HEK293T (cell line): ENCODE measurements at regions not wholly inside any gene's neighbourhood (a gene's known extent, or its start where the extent isn't known, plus 50 kb on each side); places are given as distances from the start of the nearest gene placed in this dataset.

Experiments used
- ARNT ChIP-seq: fragments of 450-650 bp; IDR thresholded peaks from 2 replicates; pipeline ENCODE4 v1.6.1; 2017; ENCODE audit warnings: mild to moderate bottlenecking
- BHLHE40 ChIP-seq: fragments of 450-650 bp; IDR thresholded peaks from 2 replicates; pipeline ENCODE4 v1.6.1; 2016; ENCODE audit warnings: mild to moderate bottlenecking, moderate library complexity, borderline replicate concordance
- ELF4 ChIP-seq: fragments of 450-650 bp; IDR thresholded peaks from 2 replicates; pipeline ENCODE4 v1.6.1; 2017; ENCODE audit warnings: antibody characterized with exemption
- FOXA1 ChIP-seq: fragments of 450-650 bp; IDR thresholded peaks from 2 replicates; pipeline ENCODE4 v1.6.1; 2016; ENCODE audit warnings: mild to moderate bottlenecking
- FOXM1 ChIP-seq: fragments of 450-650 bp; IDR thresholded peaks from 2 replicates; pipeline ENCODE4 v1.6.1; 2017; ENCODE audit warnings: mild to moderate bottlenecking, borderline replicate concordance
- HDGF ChIP-seq: fragments of 450-650 bp; IDR thresholded peaks from 2 replicates; pipeline ENCODE4 v1.6.1; 2017; ENCODE audit warnings: antibody characterized with exemption, borderline replicate concordance
- L3MBTL2 ChIP-seq: fragments of 450-650 bp; conservative IDR thresholded peaks from 2 replicates; pipeline ENCODE4 v1.6.1; 2016; ENCODE audit warnings: mild to moderate bottlenecking
- LEF1 ChIP-seq: fragments of 450-650 bp; IDR thresholded peaks from 2 replicates; pipeline ENCODE4 v1.6.1; 2017; ENCODE audit warnings: mild to moderate bottlenecking, borderline replicate concordance
- NFRKB ChIP-seq: fragments of 450-650 bp; IDR thresholded peaks from 2 replicates; pipeline ENCODE4 v1.6.1; 2016; ENCODE audit warnings: mild to moderate bottlenecking, moderate library complexity
- PKNOX1 ChIP-seq: fragments of 450-650 bp; IDR thresholded peaks from 2 replicates; pipeline ENCODE4 v1.6.1; 2016
- SP1 ChIP-seq: fragments of 450-650 bp; IDR thresholded peaks from 2 replicates; pipeline ENCODE4 v1.6.1; 2017
- SUZ12 ChIP-seq: fragments of 450-650 bp; IDR thresholded peaks from 2 replicates; pipeline ENCODE4 v1.6.1; 2016; ENCODE audit warnings: mild to moderate bottlenecking
- TARDBP ChIP-seq: fragments of 450-650 bp; IDR thresholded peaks from 2 replicates; pipeline ENCODE4 v1.6.1; 2016

- TF ChIP-seq SP1: no peak
- TF ChIP-seq SUZ12: no peak
- TF ChIP-seq ARNT: no peak
- TF ChIP-seq ELF4: no peak
- TF ChIP-seq NFRKB: no peak
- TF ChIP-seq L3MBTL2: no peak
- no peak for TF ChIP-seq FOXM1
- TF ChIP-seq LEF1: no peak
- TF ChIP-seq HDGF: no peak
- TF ChIP-seq PKNOX1: no peak
- TF ChIP-seq TARDBP: no peak
- no peak for TF ChIP-seq FOXA1
- TF ChIP-seq BHLHE40: no peak
Observed at GRCh38 chr15:47844437-47844836, 127.1 kb downstream of the SEMA6D start.
